Muscle of leg (tissue), 3 donors: ENCODE measurements at regions not wholly inside any gene's neighbourhood (a gene's known extent, or its start where the extent isn't known, plus 50 kb on each side); places are given as distances from the start of the nearest gene placed in this dataset.

Experiments used
- DNase-seq: peaks from one replicate; pipeline ENCODE4 v3.0.0; 2013
- H3K27ac ChIP-seq: one replicate; pipeline ENCODE4 v1.5.1; 2013; ENCODE audit warnings: mild to moderate bottlenecking, low read length, control low read depth
- H3K27me3 ChIP-seq: one replicate; pipeline ENCODE4 v1.6.1; 2013; ENCODE audit warnings: low read length; ENCODE audit not compliant: control insufficient read depth, insufficient read depth
- H3K36me3 ChIP-seq: one replicate; pipeline ENCODE4 v1.6.1; 2013; ENCODE audit warnings: low read length; ENCODE audit not compliant: control insufficient read depth, insufficient read depth
- H3K4me1 ChIP-seq: one replicate; pipeline ENCODE4 v1.6.1; 2013; ENCODE audit warnings: low read length; ENCODE audit not compliant: control insufficient read depth, insufficient read depth
- H3K4me3 ChIP-seq: one replicate; pipeline ENCODE4 v1.5.1; 2013; ENCODE audit warnings: low read length, control low read depth
- H3K9me3 ChIP-seq: replicated peaks from 2 replicates; pipeline ENCODE4 v1.6.1; 2013; ENCODE audit warnings: low read depth, low read length; ENCODE audit not compliant: control insufficient read depth
- WGBS: methylation state at CpG from one replicate; pipeline ENCODE4 v1.1.5; 2013; ENCODE audit warnings: missing lambda C conversion rate; ENCODE audit not compliant: insufficient coverage; 5-methylcytosine and 5-hydroxymethylcytosine counted together

GRCh38 chr9:89662718-89663613 is 58.2 kb downstream of the GADD45G start:
- Histone ChIP-seq H3K9me3 (no peaks in the 10 kb centered on the region), H3K27ac (peak overlapping the region; percentile 7), H3K27me3 (peaks cover 16% of the 10 kb centered on the region), H3K4me3 (no peak overlapping the region), H3K36me3 (no peaks in the 10 kb centered on the region), H3K4me1 (peaks cover 53% of the 10 kb centered on the region)
- DNase-seq = no peak
- WGBS = 54% methylated on average over 20 of the region's 22 CpGs

GRCh38 chr9:89663614-89663970 is 58.8 kb downstream of the GADD45G start:
- no peaks in the 10 kb centered on the region for H3K9me3 ChIP-seq
- H3K27me3 ChIP-seq = peaks cover 13% of the 10 kb centered on the region
- WGBS = no CpG with 5 or more reads among the region's 3 CpGs
- peaks cover 53% of the 10 kb centered on the region for H3K4me1 ChIP-seq
- H3K27ac ChIP-seq = no peak overlapping the region
- no peaks in the 10 kb centered on the region for H3K36me3 ChIP-seq
- H3K4me3 ChIP-seq = no peak overlapping the region
- DNase-seq = no peak

- H3K9me3 ChIP-seq = no peaks in the 10 kb centered on the region
- 92% methylated on average over 4 of the region's 4 CpGs for WGBS
- H3K27ac ChIP-seq = no peak overlapping the region
- H3K4me3 ChIP-seq = no peak overlapping the region
- peaks cover 53% of the 10 kb centered on the region for H3K4me1 ChIP-seq
- H3K27me3 ChIP-seq = peaks cover 12% of the 10 kb centered on the region
- no peak for DNase-seq
- H3K36me3 ChIP-seq = no peaks in the 10 kb centered on the region
These were observed 59.2 kb downstream of the GADD45G start for GRCh38 chr9:89664010-89664409.

- WGBS = 84% methylated on average over 12 of the region's 13 CpGs
- no peak for DNase-seq
- H3K4me3 ChIP-seq = no peak overlapping the region
These were observed 60.1 kb downstream of the GADD45G start for GRCh38 chr9:89664896-89665329.

GRCh38 chr9:89666364-89666763 is 61.6 kb downstream of the GADD45G start:
- no peaks in the 10 kb centered on the region for H3K36me3 ChIP-seq
- 80% methylated on average over 6 of the region's 7 CpGs for WGBS
- H3K27ac ChIP-seq = no peak overlapping the region
- no peak for DNase-seq
- H3K9me3 ChIP-seq = no peaks in the 10 kb centered on the region
- H3K27me3 ChIP-seq = peaks cover 12% of the 10 kb centered on the region
- H3K4me1 ChIP-seq = peaks cover 34% of the 10 kb centered on the region
- H3K4me3 ChIP-seq = no peak overlapping the region

More at GRCh38 chr9:89664896-89665329, 60.1 kb downstream of the GADD45G start:
- Histone ChIP-seq H3K27ac (no peak overlapping the region), H3K4me1 (peaks cover 48% of the 10 kb centered on the region), H3K9me3 (no peaks in the 10 kb centered on the region), H3K36me3 (no peaks in the 10 kb centered on the region), H3K27me3 (peaks cover 12% of the 10 kb centered on the region)

- Histone ChIP-seq H3K9me3 (no peaks in the 10 kb centered on the region), H3K4me3 (no peak overlapping the region), H3K4me1 (peaks cover 29% of the 10 kb centered on the region), H3K27ac (no peak overlapping the region), H3K36me3 (no peaks in the 10 kb centered on the region), H3K27me3 (peaks cover 14% of the 10 kb centered on the region)
- no peak for DNase-seq
- 100% methylated on average over 1 of the region's 6 CpGs for WGBS
These were observed 62.1 kb downstream of the GADD45G start for GRCh38 chr9:89666950-89667349.

GRCh38 chr9:89667726-89668125 is 62.9 kb downstream of the GADD45G start:
- Histone ChIP-seq H3K27me3 (peaks cover 19% of the 10 kb centered on the region), H3K36me3 (no peaks in the 10 kb centered on the region), H3K9me3 (no peaks in the 10 kb centered on the region), H3K27ac (no peak overlapping the region), H3K4me3 (no peak overlapping the region), H3K4me1 (peaks cover 21% of the 10 kb centered on the region)
- no peak for DNase-seq
- 85% methylated on average over 5 of the region's 8 CpGs for WGBS

- peak; percentile 37 for DNase-seq
- H3K4me3 ChIP-seq = no peak overlapping the region
- peaks cover 19% of the 10 kb centered on the region for H3K27me3 ChIP-seq
- H3K27ac ChIP-seq = no peak overlapping the region
- WGBS = 36% methylated on average over 5 of the region's 7 CpGs
- peaks cover 15% of the 10 kb centered on the region for H3K4me1 ChIP-seq
- H3K36me3 ChIP-seq = no peaks in the 10 kb centered on the region
- no peaks in the 10 kb centered on the region for H3K9me3 ChIP-seq
These were observed 63.5 kb downstream of the GADD45G start for GRCh38 chr9:89668216-89668865.

- Histone ChIP-seq H3K4me1 (peaks cover 12% of the 10 kb centered on the region), H3K4me3 (no peak overlapping the region), H3K36me3 (no peaks in the 10 kb centered on the region), H3K9me3 (no peaks in the 10 kb centered on the region), H3K27ac (no peak overlapping the region), H3K27me3 (peaks cover 19% of the 10 kb centered on the region)
- DNase-seq = no peak
- 71% methylated on average over 1 of the region's 2 CpGs for WGBS
These were observed 64.0 kb downstream of the GADD45G start for GRCh38 chr9:89668866-89669246.

- peaks cover 12% of the 10 kb centered on the region for H3K4me1 ChIP-seq
- no peak overlapping the region for H3K27ac ChIP-seq
- no CpG with 5 or more reads among the region's 2 CpGs for WGBS
- DNase-seq = no peak
- H3K4me3 ChIP-seq = no peak overlapping the region
- no peaks in the 10 kb centered on the region for H3K9me3 ChIP-seq
- H3K27me3 ChIP-seq = peaks cover 19% of the 10 kb centered on the region
- no peaks in the 10 kb centered on the region for H3K36me3 ChIP-seq
These were observed 64.6 kb downstream of the GADD45G start for GRCh38 chr9:89669361-89669842.
